Activated CD4-positive, alpha-beta T cell treated with anti-CD3 and anti-CD28 coated beads, Interleukin-2, amount 50 U/mL, for 24 hours (primary cell): ENCODE measurements at regions not wholly inside any gene's neighbourhood (a gene's known extent, or its start where the extent isn't known, plus 50 kb on each side); places are given as distances from the start of the nearest gene placed in this dataset.
"Not testable (repeated sequence)": the region's sequence is repeated elsewhere in the genome, so short reads cannot be mapped to it uniquely, and the experiment has no call there.

Source experiments
- DNase-seq, 2 donors: peaks; one replicate each; pipeline ENCODE4 v3.0.0-alpha.2; 2020; ENCODE audit warnings: low read depth in 1 of 2, low spot score in 1 of 2

GRCh38 chr3:176651622-176652021 is 545.7 kb downstream of the TBL1XR1 start:
- DNase-seq, result no peak

- DNase-seq, result no peak
Observed at GRCh38 chr3:176650478-176650877, 546.8 kb downstream of the TBL1XR1 start.

GRCh38 chr3:176647987-176648386 is 549.3 kb downstream of the TBL1XR1 start:
- DNase-seq, result no peak

GRCh38 chr3:176633511-176633910 is 563.8 kb downstream of the TBL1XR1 start:
- no peak for DNase-seq

- DNase-seq, result no peak
Observed at GRCh38 chr3:176632925-176633324, 564.4 kb downstream of the TBL1XR1 start.

GRCh38 chr3:176631165-176631564 is 566.1 kb downstream of the TBL1XR1 start:
- DNase-seq, result no peak

GRCh38 chr3:176628101-176628639 is 569.1 kb downstream of the TBL1XR1 start:
- DNase-seq, result no peak

GRCh38 chr3:176623468-176624150 is 573.7 kb downstream of the TBL1XR1 start:
- no peak for DNase-seq

- DNase-seq, result no peak
Observed at GRCh38 chr3:176619833-176620232, 577.4 kb downstream of the TBL1XR1 start.

- no peak for DNase-seq
Observed at GRCh38 chr3:176615826-176616225, 581.5 kb downstream of the TBL1XR1 start.

GRCh38 chr3:176611703-176612102 is 585.6 kb downstream of the TBL1XR1 start:
- no peak for DNase-seq

GRCh38 chr3:176609361-176609760 is 587.9 kb downstream of the TBL1XR1 start:
- no peak for DNase-seq

GRCh38 chr3:176605553-176605952 is 591.7 kb downstream of the TBL1XR1 start:
- DNase-seq, result not testable (repeated sequence)

GRCh38 chr3:176595307-176595706 is 602.0 kb downstream of the TBL1XR1 start:
- no peak for DNase-seq

GRCh38 chr3:176590722-176591121 is 606.6 kb downstream of the TBL1XR1 start:
- no peak for DNase-seq

- DNase-seq, result no peak
Observed at GRCh38 chr3:176587089-176587488, 610.2 kb downstream of the TBL1XR1 start.

- no peak for DNase-seq
Observed at GRCh38 chr3:176584413-176585176, 612.7 kb downstream of the TBL1XR1 start.

- DNase-seq, result no peak
Observed at GRCh38 chr3:176583956-176584355, 613.3 kb downstream of the TBL1XR1 start.

GRCh38 chr3:176581589-176581988 is 615.7 kb downstream of the TBL1XR1 start:
- DNase-seq, result no peak

- no peak for DNase-seq
Observed at GRCh38 chr3:176579711-176580185, 617.5 kb downstream of the TBL1XR1 start.

GRCh38 chr3:176578316-176578715 is 619.0 kb downstream of the TBL1XR1 start:
- no peak for DNase-seq

- DNase-seq, result no peak
Observed at GRCh38 chr3:176577447-176577846, 619.8 kb downstream of the TBL1XR1 start.
